Esophagus squamous epithelium (tissue), 5 donors: ENCODE measurements at regions not wholly inside any gene's neighbourhood (a gene's known extent, or its start where the extent isn't known, plus 50 kb on each side); places are given as distances from the start of the nearest gene placed in this dataset.
"Not testable (repeated sequence)": the region's sequence is repeated elsewhere in the genome, so short reads cannot be mapped to it uniquely, and the experiment has no call there.

ENCODE experiments used
- DNase-seq: peaks from one replicate; lab custom pipeline; 2025; lab: John Stamatoyannopoulos, UW
- H3K27ac ChIP-seq, 4 donors: fragments of 200-600 bp; sonication (generic); one replicate each; pipeline ENCODE4 v1.5.1; 2016 to 2019; ENCODE audit warnings: mild to moderate bottlenecking in 1 of 4
- H3K27me3 ChIP-seq, 4 donors: fragments of 200-600 bp; sonication (generic); 1 replicate in 3 of 4; 2 replicates in 1 of 4; pipeline versions ENCODE4 v1.5.1 to v1.6.0; 2017 to 2021; ENCODE audit warnings: antibody characterized with exemption in 1 of 4
- H3K36me3 ChIP-seq, 3 donors: fragments of 200-600 bp; sonication (generic); one replicate each; pipeline ENCODE4 v1.5.1; 2016 to 2019
- H3K4me1 ChIP-seq, 3 donors: fragments of 200-600 bp; sonication (generic); one replicate each; pipeline ENCODE4 v1.5.1; 2017 to 2019
- H3K4me3 ChIP-seq, 4 donors: fragments of 200-600 bp; sonication (generic); 1 replicate in 3 of 4; 2 replicates in 1 of 4; pipeline ENCODE4 v1.5.1; 2016 to 2019; ENCODE audit warnings: mild to moderate bottlenecking in 2 of 4, moderate library complexity in 1 of 4
- H3K9me3 ChIP-seq, 3 donors: fragments of 200-600 bp; sonication (generic); one replicate each; pipeline ENCODE4 v1.5.1; 2016 to 2019
- POLR2A ChIP-seq, 4 donors: fragments of 450-650 bp; IDR thresholded peaks; one replicate each; pipeline ENCODE4 v1.6.1; 2017; ENCODE audit warnings: antibody characterized with exemption in 4 of 4, mild to moderate bottlenecking in 4 of 4, moderate library complexity in 3 of 4
- WGBS, 2 donors: methylation state at CpG; one replicate each; pipeline ENCODE4 v1.1.5; 2018; 5-methylcytosine and 5-hydroxymethylcytosine counted together
- intact Hi-C: fragments of 100-400 bp; cut with DNase I; formaldehyde crosslinking; loops from one replicate; pipeline ENCODE4 v1.15.0; 2022
- TF ChIP-seq, protein P1 (sequence below), 6 experiments: fragments of 450-650 bp in 4 of 6; fragments of 200-600 bp in 2 of 6; sonication (generic) in 2 of 6; IDR thresholded peaks; one replicate each; pipeline ENCODE4 v1.5.1; 2016 to 2019; ENCODE audit warnings: antibody characterized with exemption in 6 of 6, mild to moderate bottlenecking in 4 of 6, moderate library complexity in 4 of 6
- donor health status: DM: yes; HTN: yes; CAD: no.

DNA sequence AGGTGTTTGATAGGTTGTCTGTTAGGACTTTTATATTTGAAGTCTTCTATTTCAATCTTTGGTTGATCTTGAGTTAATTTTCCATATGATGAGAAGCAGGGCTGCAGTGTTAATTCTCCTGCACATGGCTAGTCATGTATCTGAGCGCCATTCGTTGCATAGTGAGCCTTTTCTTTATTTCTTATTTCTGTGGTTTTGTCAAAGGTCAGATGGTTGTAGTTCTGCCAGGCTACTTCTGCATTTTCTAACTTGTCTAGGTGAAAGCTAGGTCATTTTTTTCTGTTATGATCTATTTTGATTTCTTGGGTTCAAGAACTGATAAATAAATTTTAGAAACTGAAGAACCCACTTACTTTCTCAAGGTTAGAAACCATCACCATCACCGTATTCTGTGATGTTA, 56.7 kb downstream of the CCDC74A start:
- TF ChIP-seq, protein P1, sequence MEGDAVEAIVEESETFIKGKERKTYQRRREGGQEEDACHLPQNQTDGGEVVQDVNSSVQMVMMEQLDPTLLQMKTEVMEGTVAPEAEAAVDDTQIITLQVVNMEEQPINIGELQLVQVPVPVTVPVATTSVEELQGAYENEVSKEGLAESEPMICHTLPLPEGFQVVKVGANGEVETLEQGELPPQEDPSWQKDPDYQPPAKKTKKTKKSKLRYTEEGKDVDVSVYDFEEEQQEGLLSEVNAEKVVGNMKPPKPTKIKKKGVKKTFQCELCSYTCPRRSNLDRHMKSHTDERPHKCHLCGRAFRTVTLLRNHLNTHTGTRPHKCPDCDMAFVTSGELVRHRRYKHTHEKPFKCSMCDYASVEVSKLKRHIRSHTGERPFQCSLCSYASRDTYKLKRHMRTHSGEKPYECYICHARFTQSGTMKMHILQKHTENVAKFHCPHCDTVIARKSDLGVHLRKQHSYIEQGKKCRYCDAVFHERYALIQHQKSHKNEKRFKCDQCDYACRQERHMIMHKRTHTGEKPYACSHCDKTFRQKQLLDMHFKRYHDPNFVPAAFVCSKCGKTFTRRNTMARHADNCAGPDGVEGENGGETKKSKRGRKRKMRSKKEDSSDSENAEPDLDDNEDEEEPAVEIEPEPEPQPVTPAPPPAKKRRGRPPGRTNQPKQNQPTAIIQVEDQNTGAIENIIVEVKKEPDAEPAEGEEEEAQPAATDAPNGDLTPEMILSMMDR (IDR thresholded peaks at IDR 0.05), result no peak
- no peak for TF ChIP-seq POLR2A (IDR thresholded peaks at IDR 0.05)
- Histone ChIP-seq H3K4me1 (no peaks in the 10 kb centered on the region), H3K27me3 (peaks cover 0 to 10% (median 0%) of the 10 kb centered on the region in 4 donors), H3K9me3 (no peaks in the 10 kb centered on the region), H3K4me3 (no peak overlapping the region), H3K27ac (no peak overlapping the region), H3K36me3 (no peaks in the 10 kb centered on the region)
- 76 to 80% methylated on average over 3 of the region's 3 CpGs for WGBS, 2 donors
- intact Hi-C loops, result no loop called here
- DNase-seq, result no peak

DNA sequence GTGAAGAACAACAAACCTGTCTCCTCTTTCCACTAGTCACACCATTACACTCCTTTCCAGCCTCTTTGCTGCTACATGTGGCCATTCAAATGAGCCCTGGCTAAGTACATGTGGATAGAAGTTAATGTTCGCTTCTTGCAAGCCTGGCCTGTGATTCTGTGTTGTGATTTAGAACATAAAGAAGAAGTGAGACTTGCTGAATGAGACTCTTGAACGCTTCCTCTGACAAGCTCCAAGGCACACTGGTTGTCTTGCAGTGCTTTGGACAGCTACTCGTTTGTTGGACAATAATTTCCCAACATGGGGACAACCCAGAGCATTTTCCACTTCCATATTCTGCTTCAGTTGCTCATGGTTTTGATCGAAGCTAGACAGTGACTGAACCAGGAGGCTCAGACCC, 57.3 kb downstream of the CCDC74A start:
- no peak overlapping the region for H3K27ac ChIP-seq
- TF ChIP-seq POLR2A (IDR thresholded peaks at IDR 0.05), result no peak
- TF ChIP-seq, protein P1 (IDR thresholded peaks at IDR 0.05), result no peak
- no peaks in the 10 kb centered on the region for H3K4me1 ChIP-seq
- 72 to 79% methylated on average over 4 of the region's 4 CpGs for WGBS, 2 donors
- H3K4me3 ChIP-seq, result no peak overlapping the region
- DNase-seq, result no peak
- H3K9me3 ChIP-seq, result no peaks in the 10 kb centered on the region
- intact Hi-C loops, result no loop called here
- peaks cover 0 to 11% (median 0%) of the 10 kb centered on the region in 4 donors for H3K27me3 ChIP-seq
- no peaks in the 10 kb centered on the region for H3K36me3 ChIP-seq

DNA sequence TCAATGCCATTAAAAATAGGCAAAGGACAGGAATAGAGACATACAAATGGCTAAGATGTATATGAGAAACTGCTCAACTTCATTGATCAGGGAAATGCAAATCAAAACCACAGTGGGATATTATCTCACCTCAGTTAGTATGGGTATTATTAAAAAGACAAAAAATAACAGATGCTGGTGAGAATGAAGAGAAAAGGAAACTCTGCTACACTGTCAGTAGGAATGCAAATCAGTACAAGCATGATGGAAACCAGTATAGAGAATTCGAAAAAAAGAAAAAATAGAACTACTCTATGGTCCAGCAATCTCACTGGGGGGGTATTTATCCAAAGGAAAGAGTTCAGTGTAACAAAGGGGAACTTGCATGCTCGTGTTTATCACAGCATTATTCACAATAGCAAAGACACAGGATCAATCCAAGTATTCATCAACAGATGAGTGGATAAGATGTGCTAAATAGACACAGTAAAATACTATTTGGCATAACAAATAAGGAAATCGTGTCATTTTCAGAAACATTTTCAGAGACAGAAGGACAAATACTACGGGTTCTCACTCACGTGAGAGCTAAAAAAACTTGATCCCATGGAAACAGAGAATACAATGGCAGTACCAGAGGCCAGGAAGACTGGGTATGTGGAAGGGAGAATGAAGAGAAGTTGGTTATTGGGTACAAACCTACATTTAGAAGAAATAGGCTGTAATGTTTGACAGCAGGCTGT, 60.6 kb downstream of the CCDC74A start:
- no peak overlapping the region for H3K4me3 ChIP-seq
- intact Hi-C loops, result no loop called here
- 34 to 58% methylated on average over 5 of the region's 5 CpGs for WGBS, 2 donors
- TF ChIP-seq, protein P1 (IDR thresholded peaks at IDR 0.05), result no peak
- TF ChIP-seq POLR2A (IDR thresholded peaks at IDR 0.05), result no peak
- no peaks in the 10 kb centered on the region for H3K4me1 ChIP-seq
- H3K27me3 ChIP-seq, result peaks cover 0 to 11% (median 0%) of the 10 kb centered on the region in 4 donors
- no peak overlapping the region for H3K27ac ChIP-seq
- DNase-seq, result no peak
- H3K9me3 ChIP-seq, result no peaks in the 10 kb centered on the region
- H3K36me3 ChIP-seq, result no peaks in the 10 kb centered on the region

- H3K9me3 ChIP-seq, H3K27ac ChIP-seq, H3K4me1 ChIP-seq, H3K4me3 ChIP-seq, DNase-seq, H3K36me3 ChIP-seq, intact Hi-C loops: not testable (repeated sequence)
- H3K27me3 ChIP-seq, result peaks cover 0 to 11% (median 0%) of the 10 kb centered on the region in 4 donors
- WGBS, 2 donors, result 56% methylated on average over 1 of the region's 6 CpGs; no CpG with 5 or more reads in 1 of the 2 donors
Observed at GRCh38 chr2:131589126-131589525, 61.4 kb downstream of the CCDC74A start.

DNA sequence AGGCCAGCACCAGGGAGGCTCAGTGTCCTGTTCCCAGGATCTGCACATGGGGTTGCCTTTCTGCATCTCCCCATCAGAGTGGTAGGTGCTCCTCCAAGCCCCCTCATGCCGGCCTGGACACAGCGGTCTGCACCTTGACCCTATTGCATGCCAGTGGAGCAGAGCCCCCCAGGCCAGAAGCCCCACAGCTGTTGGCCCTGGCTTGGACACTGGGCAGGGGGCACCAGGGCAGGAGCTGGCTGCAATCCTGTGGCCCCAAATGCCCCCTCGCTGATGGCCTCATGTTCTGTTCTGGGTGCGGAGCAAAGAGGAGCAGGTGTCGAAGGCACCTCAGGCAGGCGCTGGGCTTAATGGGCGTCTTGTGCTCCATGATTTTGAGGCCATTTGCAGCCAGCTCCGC, 62.7 kb downstream of the CCDC74A start:
- Histone ChIP-seq H3K4me1 (no peaks in the 10 kb centered on the region), H3K27me3 (peaks cover 0 to 11% (median 0%) of the 10 kb centered on the region in 4 donors), H3K4me3 (no peak overlapping the region), H3K9me3 (no peaks in the 10 kb centered on the region), H3K36me3 (no peaks in the 10 kb centered on the region), H3K27ac (no peak overlapping the region)
- intact Hi-C loops, result no loop called here
- 90 to 100% methylated on average over 2 to 5 of the region's 8 CpGs for WGBS, 2 donors
- TF ChIP-seq, protein P1 (IDR thresholded peaks at IDR 0.05), result no peak
- no peak for TF ChIP-seq POLR2A (IDR thresholded peaks at IDR 0.05)
- no peak for DNase-seq
